IPS DF 6.9 (cell line): ENCODE measurements at regions not wholly inside any gene's neighbourhood (a gene's known extent, or its start where the extent isn't known, plus 50 kb on each side); places are given as distances from the start of the nearest gene placed in this dataset.

Experiments
- DNase-seq: peaks from one replicate; pipeline ENCODE4 v3.0.0-alpha.2; 2013; ENCODE audit warnings: low read depth, low spot score
- H3K27ac ChIP-seq: one replicate; pipeline ENCODE4 v1.5.1; 2013; ENCODE audit warnings: low read length, control low read depth
- H3K27me3 ChIP-seq: 2 replicates; pipeline ENCODE4 v1.6.1; 2013; ENCODE audit warnings: mild to moderate bottlenecking, low read length; ENCODE audit not compliant: control insufficient read depth, insufficient read depth
- H3K36me3 ChIP-seq: 2 replicates; pipeline ENCODE4 v1.6.1; 2013; ENCODE audit warnings: low read length; ENCODE audit not compliant: control insufficient read depth, insufficient read depth
- H3K4me1 ChIP-seq: 2 replicates; pipeline ENCODE4 v1.6.1; 2013; ENCODE audit warnings: low read length; ENCODE audit not compliant: control insufficient read depth, insufficient read depth
- H3K4me3 ChIP-seq: 2 replicates; pipeline ENCODE4 v1.5.1; 2013; ENCODE audit warnings: mild to moderate bottlenecking, low read length
- H3K9me3 ChIP-seq: 2 replicates; pipeline ENCODE4 v1.6.1; 2013; ENCODE audit warnings: low read length, inconsistent platforms; ENCODE audit not compliant: control insufficient read depth, insufficient read depth
- WGBS: extraction: QIAGEN DNeasy Blood & Tissue Kit; methylation state at CpG from one replicate; pipeline ENCODE4 v1.1.7; 2013; ENCODE audit warnings: mixed read lengths, missing lambda C conversion rate; ENCODE audit not compliant: insufficient read length, insufficient coverage; 5-methylcytosine and 5-hydroxymethylcytosine counted together

DNA sequence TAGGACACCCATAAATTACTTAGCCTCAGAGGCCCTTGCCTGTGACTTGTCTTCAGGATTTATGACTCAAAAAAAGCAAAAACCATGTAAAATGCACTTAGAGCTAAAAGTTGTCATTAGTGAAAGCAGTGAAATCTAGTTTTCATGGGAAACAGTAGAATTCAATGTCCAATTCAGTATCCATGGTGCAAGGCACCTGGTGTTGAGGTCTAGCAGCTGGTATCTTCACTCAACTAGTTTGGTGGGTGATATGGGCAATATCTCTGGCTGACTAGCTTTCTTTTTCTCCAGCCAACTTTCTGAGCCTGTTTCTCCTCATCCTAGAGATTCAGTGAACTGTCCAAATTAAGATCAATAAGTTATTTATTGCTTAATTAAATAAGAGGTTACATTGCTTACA, 229.8 kb upstream of the NDST4 start:
- Histone ChIP-seq H3K4me3 (no peak overlapping the region), H3K4me1 (no peaks in the 10 kb centered on the region), H3K9me3 (no peaks in the 10 kb centered on the region), H3K36me3 (no peaks in the 10 kb centered on the region), H3K27ac (no peak overlapping the region), H3K27me3 (no peaks in the 10 kb centered on the region)
- no peak for DNase-seq

- Histone ChIP-seq H3K4me3 (no peak overlapping the region), H3K4me1 (no peaks in the 10 kb centered on the region), H3K27ac (no peak overlapping the region), H3K27me3 (no peaks in the 10 kb centered on the region), H3K36me3 (no peaks in the 10 kb centered on the region), H3K9me3 (no peaks in the 10 kb centered on the region)
- WGBS, result no CpG with 5 or more reads among the region's 4 CpGs
- no peak for DNase-seq
Observed at GRCh38 chr4:115334736-115335411, 221.5 kb upstream of the NDST4 start.

- DNase-seq, result no peak
- Histone ChIP-seq H3K9me3 (no peaks in the 10 kb centered on the region), H3K4me1 (no peaks in the 10 kb centered on the region), H3K27me3 (no peaks in the 10 kb centered on the region), H3K4me3 (no peak overlapping the region), H3K27ac (no peak overlapping the region), H3K36me3 (no peaks in the 10 kb centered on the region)
- WGBS, result no CpG with 5 or more reads among the region's 1 CpG
Observed at GRCh38 chr4:115332078-115332477, 218.7 kb upstream of the NDST4 start.

DNA sequence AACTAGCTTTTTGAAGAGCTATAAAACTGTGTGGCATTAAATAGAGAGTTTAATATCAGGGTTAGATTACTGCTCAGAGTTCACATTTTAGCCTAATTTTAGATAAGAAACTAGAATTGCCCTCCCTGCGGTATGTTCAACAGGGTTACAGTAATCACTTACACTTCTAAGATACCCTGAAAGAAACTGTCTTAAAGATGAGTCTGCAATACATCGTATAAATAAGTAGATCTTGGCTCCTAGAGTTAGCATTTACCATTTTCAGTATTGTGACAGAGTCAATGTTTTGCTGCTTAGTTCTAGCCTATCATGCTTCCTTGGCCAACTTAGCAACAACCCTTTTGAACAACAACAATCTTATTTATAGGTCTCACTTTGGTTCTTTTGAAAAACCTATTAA, 217.8 kb upstream of the NDST4 start:
- no peaks in the 10 kb centered on the region for H3K4me1 ChIP-seq
- H3K9me3 ChIP-seq, result no peaks in the 10 kb centered on the region
- no peaks in the 10 kb centered on the region for H3K36me3 ChIP-seq
- no peak overlapping the region for H3K27ac ChIP-seq
- H3K4me3 ChIP-seq, result no peak overlapping the region
- DNase-seq, result no peak
- no peaks in the 10 kb centered on the region for H3K27me3 ChIP-seq
- WGBS, result no CpG with 5 or more reads among the region's 2 CpGs

DNA sequence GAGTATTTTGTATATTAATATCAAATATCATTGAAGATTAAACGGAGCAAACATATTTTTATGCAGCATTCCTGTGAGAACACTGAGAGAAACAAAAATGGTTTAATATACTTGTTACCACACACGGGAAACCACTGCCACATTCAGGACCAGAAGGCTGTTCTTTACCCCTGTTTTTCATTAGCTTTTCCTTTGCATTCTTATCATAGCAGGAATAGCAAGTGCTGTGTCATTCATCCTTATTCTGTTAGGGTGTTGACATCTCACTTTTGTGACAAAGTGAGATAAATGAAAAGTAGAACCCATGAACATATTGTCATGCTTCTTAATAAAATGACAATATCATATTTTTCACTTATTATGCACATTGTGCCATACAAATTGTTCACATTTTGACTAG, 212.4 kb upstream of the NDST4 start:
- no peak for DNase-seq
- no CpG with 5 or more reads among the region's 2 CpGs for WGBS
- no peak overlapping the region for H3K27ac ChIP-seq
- H3K4me3 ChIP-seq, result no peak overlapping the region
- no peaks in the 10 kb centered on the region for H3K9me3 ChIP-seq
- no peaks in the 10 kb centered on the region; the same call in 1 of the 2 replicates for H3K4me1 ChIP-seq
- H3K27me3 ChIP-seq, result no peaks in the 10 kb centered on the region
- no peaks in the 10 kb centered on the region for H3K36me3 ChIP-seq

GRCh38 chr4:115323106-115323707, 209.8 kb upstream of the NDST4 start:
- H3K27ac ChIP-seq, result no peak overlapping the region
- H3K9me3 ChIP-seq, result no peaks in the 10 kb centered on the region
- no CpG with 5 or more reads among the region's 4 CpGs for WGBS
- no peaks in the 10 kb centered on the region for H3K27me3 ChIP-seq
- H3K4me3 ChIP-seq, result no peak overlapping the region
- DNase-seq, result no peak
- H3K4me1 ChIP-seq, result no peaks in the 10 kb centered on the region; the same call in 1 of the 2 replicates
- H3K36me3 ChIP-seq, result no peaks in the 10 kb centered on the region

GRCh38 chr4:115315182-115315581, 201.8 kb upstream of the NDST4 start:
- Histone ChIP-seq H3K4me1 (no peaks in the 10 kb centered on the region), H3K36me3 (no peaks in the 10 kb centered on the region), H3K4me3 (no peak overlapping the region), H3K9me3 (no peaks in the 10 kb centered on the region), H3K27ac (no peak overlapping the region), H3K27me3 (no peaks in the 10 kb centered on the region)
- WGBS, result no CpG with 5 or more reads among the region's 4 CpGs
- peak; percentile 5 for DNase-seq

- no peak for DNase-seq
- Histone ChIP-seq H3K4me1 (no peaks in the 10 kb centered on the region), H3K27me3 (no peaks in the 10 kb centered on the region), H3K36me3 (no peaks in the 10 kb centered on the region), H3K9me3 (no peaks in the 10 kb centered on the region), H3K4me3 (no peak overlapping the region), H3K27ac (no peak overlapping the region)
- no CpG with 5 or more reads among the region's 2 CpGs for WGBS
Observed at GRCh38 chr4:115310641-115311040, 197.2 kb upstream of the NDST4 start.

DNA sequence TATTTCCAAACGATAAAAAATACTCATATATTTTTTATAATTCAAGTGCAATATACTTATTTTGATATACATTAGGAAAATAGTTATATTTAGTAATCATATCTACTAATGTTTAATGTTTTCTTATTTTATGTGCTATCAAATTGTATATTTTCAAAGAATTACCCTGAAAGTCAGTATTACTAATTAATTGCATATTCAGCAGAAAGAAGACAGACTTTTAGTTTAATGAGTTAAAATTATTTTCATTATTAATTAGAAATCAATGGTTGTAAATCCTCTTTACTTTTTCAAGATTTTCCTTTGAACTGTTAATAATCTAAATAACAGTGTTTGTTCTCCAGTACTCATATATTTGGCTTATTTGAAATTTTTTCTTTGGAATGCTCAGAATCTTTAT, 181.3 kb upstream of the NDST4 start:
- DNase-seq, result no peak
- H3K9me3 ChIP-seq, result no peaks in the 10 kb centered on the region
- no peak overlapping the region for H3K27ac ChIP-seq
- H3K36me3 ChIP-seq, result no peaks in the 10 kb centered on the region
- no peaks in the 10 kb centered on the region for H3K4me1 ChIP-seq
- no peak overlapping the region for H3K4me3 ChIP-seq
- H3K27me3 ChIP-seq, result no peaks in the 10 kb centered on the region
- WGBS, result no CpG with 5 or more reads among the region's 1 CpG

- no peak for DNase-seq
- no peaks in the 10 kb centered on the region for H3K27me3 ChIP-seq
- no peaks in the 10 kb centered on the region for H3K4me1 ChIP-seq
- no peaks in the 10 kb centered on the region for H3K36me3 ChIP-seq
- H3K4me3 ChIP-seq, result no peak overlapping the region
- H3K27ac ChIP-seq, result no peak overlapping the region
- H3K9me3 ChIP-seq, result no peaks in the 10 kb centered on the region
- no CpG with 5 or more reads among the region's 1 CpG for WGBS
Observed at GRCh38 chr4:115293093-115293462, 179.7 kb upstream of the NDST4 start.
